HPDE6-E6E7 (cell line): ENCODE measurements at regions not wholly inside any gene's neighbourhood (a gene's known extent, or its start where the extent isn't known, plus 50 kb on each side); places are given as distances from the start of the nearest gene placed in this dataset.
"Not testable (repeated sequence)": the region's sequence is repeated elsewhere in the genome, so short reads cannot be mapped to it uniquely, and the experiment has no call there.

Experiments
- DNase-seq: peaks from one replicate; pipeline ENCODE4 v3.0.0; 2011; ENCODE audit warnings: missing footprints; ENCODE audit errors: extremely low spot score

GRCh38 chr2:18017381-18017780, 138.9 kb downstream of the KCNS3 start:
- DNase-seq: not testable (repeated sequence)

GRCh38 chr2:18009891-18010290, 131.4 kb downstream of the KCNS3 start:
- no peak for DNase-seq

GRCh38 chr2:18005411-18005810, 126.9 kb downstream of the KCNS3 start:
- no peak for DNase-seq

- DNase-seq: no peak
Observed at GRCh38 chr2:18001671-18002070, 123.2 kb downstream of the KCNS3 start.

- DNase-seq: no peak
Observed at GRCh38 chr2:17996978-17997377, 118.5 kb downstream of the KCNS3 start.

GRCh38 chr2:17995593-17995992, 117.1 kb downstream of the KCNS3 start:
- no peak for DNase-seq
